Stimulated activated CD4-positive, alpha-beta T cell treated with anti-CD3 and anti-CD28 coated beads, Interleukin-4, amount 100 ng/mL, for 48 hours (primary cell): ENCODE measurements at regions not wholly inside any gene's neighbourhood (a gene's known extent, or its start where the extent isn't known, plus 50 kb on each side); places are given as distances from the start of the nearest gene placed in this dataset.

Source experiments
- DNase-seq, 2 donors: peaks; one replicate each; pipeline ENCODE4 v3.0.0-alpha.2; 2020; ENCODE audit warnings: low read depth in 2 of 2

DNA sequence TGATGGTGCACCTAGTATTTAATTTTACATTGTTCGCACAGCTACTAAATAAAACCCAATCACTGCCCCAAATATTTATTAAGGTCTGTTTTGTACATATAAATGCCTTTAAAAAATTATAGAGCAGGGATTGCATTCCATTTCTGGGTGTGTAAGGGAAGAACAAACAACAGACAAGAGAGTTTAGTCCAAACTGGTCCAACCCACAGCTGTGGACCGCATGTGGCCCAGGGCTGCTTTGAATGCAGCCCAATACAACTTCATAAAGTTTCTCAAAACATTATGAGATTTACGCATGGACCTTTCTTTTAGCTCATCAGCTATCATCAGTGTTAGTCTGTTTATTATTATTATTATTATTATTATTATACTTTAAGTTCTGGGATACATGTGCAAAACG, 114.8 kb upstream of the LRATD1 start:
- no peak for DNase-seq

DNA sequence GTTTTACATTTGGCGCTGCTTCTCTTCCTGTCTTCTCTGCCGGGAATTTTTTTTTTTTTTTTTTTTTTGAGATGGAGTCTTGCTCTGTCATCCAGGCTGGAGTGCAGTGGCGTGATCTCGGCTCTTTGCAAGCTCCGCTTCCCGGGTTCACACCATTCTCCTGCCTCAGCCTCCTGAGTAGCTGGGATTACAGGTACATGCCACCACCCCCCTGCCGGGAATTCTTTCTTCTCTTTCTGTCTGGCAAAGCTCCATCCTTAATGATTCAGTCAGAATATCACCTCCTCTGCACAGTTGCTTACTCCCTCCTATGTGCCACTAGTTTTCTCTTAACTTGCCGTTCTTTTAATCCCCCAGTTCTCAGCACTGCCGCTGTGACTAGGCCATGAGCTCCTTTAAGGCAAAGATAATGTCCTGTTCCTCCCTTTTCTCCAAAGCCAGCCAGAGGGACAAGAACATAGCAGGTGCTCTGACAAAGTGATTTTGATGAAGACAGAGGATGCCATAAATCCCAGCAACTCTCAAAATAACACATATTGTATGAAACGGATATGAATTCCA, 112.1 kb upstream of the LRATD1 start:
- DNase-seq, result no peak

DNA sequence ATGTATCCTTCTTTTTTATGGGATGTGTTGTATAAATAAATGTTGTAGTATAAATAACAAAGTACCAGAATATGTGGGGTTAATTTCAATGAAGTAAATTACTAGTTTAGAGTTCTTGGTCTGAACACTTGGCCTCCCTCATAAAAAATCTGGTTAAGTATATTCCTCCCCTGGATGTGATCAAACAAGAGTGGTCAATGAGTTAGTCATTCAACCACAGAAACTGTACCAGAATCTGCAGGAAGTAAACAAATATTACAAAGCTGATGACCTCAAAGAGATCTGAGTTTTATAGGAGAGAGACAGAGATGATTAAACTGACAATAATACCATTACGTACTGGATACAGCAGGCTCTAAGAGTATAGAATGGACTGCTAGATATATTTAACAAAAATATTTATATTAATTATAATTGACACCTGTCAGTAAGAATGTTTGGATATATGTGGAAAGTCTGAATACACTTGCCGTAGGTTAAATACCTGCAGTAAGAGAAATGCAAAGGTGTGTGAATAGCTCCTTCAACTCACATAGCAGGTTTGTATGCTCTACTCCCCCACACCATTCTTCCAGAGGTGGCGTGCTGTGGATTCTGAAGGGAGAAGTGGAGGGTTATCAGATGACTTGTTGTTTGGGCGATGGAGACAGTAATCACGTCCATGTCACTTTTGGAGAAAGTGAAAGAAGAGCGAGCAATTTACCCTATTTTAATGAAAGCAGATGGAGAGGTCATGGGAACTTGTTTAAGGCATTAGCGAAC, 108.3 kb upstream of the LRATD1 start:
- DNase-seq, result no peak

DNA sequence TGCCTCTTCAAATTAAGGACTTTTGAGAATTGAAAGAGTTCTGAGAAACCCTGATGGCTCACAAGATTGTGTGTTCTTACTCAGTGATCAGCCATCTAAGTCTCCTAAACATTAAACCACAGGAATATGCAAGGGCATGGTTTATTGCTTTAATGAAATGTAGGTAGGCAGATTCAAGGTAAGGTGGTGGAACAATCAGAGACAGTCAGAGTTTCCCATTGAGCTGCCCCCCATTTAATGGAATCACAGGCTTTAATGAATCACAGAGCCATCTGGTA, 107.8 kb upstream of the LRATD1 start:
- no peak for DNase-seq

DNA sequence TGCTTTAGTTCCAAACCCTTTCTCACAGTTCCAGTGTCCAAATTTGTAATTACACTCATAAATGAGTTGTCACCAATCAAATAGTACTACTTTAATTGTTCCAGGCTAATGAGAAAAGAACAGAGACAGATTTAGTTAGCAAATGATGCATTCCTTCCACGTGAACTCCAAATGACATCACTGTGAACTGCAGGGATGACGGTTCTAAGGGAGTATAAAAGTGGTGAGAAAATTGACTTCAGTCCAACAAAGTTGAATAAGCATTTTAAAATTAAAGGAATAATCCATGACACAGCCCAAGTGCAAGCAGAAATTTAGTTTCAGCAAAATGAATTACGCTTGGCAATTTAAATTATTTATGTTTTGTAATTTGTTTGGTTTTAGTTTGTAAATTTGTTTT, 102.0 kb upstream of the LRATD1 start:
- DNase-seq, result no peak

DNA sequence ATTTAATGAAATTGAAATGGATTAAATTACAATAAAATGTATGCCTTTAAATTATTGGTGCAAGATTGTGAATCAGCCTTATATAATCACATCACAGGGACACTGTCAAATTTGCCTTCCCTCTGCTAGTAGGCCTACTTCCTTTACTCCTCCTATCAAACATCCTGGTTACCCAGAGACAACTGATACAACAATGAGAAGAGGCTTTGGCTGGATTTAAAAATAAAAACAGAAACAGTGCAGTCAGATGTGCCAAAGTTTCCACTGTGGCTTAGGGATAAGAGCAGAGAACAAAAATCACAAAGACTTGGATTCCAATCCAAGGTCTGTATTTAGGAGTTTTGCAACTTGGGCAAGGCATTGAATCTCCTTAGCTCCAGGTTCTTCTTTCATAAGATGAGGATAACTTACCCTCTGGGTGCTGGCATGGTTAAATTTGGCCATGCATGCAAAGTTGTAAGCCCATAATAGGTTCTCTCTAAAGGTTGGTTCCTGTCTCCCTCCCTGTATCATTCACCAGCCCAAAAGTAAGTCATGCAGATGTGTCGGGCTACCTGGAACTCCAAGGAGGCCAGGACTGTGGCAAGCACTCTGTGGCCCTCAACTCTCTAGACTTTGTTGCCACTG, 99.3 kb upstream of the LRATD1 start:
- DNase-seq, result no peak

DNA sequence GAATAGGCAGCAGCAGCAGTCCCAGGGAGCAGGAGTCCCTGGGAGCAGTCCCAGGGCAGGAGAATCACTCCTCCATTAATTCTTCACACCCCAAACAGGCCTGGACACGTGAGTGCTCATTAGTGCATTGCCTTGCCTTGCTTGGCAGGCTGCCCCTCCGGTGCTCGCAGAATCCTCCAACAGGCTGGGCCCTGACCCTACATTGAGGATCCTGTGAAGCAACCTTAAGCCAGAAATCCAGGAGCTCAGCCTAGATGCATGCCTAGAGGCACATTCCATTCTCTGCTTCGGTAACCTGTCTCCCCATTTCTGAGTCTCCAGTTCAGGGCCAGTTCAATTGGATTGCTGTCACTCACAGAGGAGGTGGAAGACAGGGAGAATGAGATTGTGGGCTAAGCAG, 97.4 kb upstream of the LRATD1 start:
- DNase-seq, result no peak

DNA sequence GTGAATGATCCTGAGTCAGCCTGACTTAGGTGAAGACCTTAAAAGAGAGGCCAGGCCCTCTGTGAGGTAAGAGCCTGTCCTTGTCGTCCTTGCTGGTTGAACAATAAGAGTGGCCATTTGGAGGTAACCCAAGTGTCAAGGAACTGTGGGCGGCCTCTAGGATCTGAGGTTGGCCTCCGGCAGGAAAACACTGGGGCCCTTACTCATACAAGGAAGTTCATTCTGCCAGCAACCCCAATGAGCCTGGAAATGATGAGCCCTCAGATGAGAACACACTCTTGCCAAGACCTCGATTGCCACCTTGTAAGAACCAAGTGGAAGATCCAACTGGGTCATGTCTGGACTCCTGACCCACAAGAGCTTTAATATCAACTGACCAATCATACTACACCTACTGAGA, 95.5 kb upstream of the LRATD1 start:
- no peak for DNase-seq

DNA sequence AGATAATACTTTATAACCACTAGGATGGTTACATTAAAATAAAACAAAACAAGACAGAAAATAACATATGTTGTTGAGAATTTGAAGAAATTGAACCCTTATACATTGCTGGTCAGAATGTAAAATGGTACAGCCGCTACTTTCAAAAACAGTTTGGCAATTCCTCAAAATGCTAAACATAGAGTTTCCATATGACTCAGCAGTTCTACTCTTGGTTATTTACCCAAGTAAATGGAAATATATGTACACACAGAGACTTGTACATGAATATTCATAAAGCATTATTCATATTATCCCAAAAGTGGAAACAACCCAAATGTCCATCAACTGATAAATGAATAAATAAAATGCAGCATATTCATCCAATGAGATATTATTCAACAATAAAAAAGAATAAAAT, 92.5 kb upstream of the LRATD1 start:
- DNase-seq, result no peak

DNA sequence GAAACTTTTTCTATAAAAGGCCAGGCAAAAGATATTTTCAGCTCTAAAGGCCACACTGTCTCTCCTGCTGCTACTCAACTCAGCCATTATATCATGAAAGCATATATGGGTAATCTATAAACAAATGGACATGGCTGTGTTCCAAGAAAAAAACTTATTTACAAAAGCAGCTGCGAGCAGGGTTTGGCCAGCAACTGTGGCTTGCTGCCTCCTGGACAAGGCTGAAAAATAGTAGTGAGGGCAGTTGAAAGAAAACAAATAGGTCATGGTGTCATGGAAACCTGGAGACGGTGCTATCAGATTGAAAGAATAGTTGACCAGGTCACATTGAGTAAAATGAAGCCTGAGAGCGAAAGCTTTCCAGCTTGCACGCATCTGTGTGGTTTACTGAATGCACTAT, 89.2 kb upstream of the LRATD1 start:
- no peak for DNase-seq

DNA sequence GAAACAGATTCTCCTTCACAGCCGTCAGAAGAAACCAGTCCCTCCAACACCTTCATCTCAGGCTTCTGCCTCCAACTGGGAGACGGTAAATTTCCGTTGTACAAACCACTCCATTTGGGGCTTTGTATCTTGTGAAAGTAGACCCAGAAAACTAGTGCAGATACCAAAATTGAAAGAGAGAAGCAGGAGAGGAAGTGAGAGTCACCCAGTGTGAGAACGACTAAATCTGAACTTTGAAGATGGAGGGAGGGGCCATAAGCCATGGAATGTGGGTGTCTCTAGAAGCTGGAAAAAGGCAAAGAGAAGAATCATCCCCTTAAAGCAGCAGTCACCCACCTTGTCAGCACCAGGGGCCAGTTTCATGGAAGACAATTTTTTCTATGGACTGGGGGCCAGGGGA, 88.3 kb upstream of the LRATD1 start:
- DNase-seq, result no peak

DNA sequence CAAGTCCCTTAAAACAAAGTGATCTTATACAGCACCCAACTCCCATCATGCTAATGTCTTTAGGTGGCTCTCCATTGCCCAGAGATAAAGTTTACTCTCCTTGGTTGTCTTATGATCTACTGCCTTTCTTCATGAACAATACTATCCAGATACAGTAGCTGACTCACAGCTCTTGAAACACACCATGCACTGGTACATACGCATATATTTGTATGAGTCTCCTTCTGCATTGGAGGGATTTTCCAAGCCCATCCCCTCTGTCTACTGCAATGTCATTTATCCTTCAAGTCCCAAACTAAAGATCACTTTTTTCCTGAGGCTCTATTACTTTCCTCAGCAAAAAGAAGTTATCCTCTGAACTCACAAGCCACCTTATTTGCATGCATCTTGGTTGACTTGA, 84.7 kb upstream of the LRATD1 start:
- no peak for DNase-seq

DNA sequence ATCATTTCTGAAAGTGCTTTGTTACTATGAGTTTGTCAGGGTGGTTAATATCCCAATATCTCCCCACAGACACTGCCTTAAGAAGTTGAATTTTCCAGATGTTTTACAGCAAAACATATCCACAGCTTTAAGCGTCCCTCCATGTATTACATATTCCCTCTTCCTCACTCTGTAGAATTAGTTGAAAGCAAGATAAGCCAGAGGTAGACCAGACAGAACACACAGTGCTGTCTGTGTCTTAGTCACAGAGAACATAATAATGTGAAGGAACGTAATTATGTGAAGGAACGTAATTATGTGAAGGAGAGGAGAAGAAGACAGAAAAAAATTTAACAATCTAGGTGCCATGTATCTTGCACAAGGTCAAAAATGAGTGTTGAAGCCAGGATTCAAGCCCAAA, 81.9 kb upstream of the LRATD1 start:
- no peak for DNase-seq

DNA sequence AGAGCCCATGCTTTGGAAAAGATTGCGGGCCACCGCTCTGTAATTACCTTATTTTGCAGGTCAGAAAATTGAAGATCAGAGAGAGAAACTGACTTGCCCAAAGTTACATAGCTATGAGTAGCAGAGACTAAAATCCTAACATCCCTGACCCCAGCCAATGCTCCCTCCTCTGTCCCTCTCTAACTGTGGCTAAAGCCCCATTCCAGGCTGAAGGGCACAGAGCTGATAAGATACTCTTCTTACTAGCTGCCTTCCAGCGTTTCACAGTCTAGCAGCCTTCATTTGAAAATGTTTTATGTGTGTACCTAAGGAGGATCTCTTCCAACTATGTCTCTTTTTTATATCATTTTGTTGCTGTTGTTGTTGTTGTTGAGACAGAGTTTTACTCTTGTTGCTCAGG, 81.4 kb upstream of the LRATD1 start:
- DNase-seq, result no peak

DNA sequence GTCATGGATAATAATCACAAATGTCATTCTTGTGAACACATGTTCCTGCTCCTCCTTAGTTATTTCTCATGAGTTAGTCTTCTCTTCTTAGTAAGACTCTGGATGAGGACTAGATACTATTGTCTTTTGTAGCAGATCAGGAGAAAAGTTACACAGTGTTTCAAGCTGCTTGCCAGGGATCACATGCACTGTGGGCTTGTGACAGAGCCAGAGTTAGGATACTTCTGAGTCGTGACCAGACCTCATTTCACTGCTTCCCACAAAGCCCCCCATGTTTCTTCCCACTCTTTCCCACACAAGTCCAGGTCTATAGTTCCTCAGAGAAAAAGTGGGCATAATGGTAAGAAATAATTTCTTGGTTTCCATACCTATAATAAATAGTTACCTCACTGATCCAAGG, 80.2 kb upstream of the LRATD1 start:
- DNase-seq, result no peak

DNA sequence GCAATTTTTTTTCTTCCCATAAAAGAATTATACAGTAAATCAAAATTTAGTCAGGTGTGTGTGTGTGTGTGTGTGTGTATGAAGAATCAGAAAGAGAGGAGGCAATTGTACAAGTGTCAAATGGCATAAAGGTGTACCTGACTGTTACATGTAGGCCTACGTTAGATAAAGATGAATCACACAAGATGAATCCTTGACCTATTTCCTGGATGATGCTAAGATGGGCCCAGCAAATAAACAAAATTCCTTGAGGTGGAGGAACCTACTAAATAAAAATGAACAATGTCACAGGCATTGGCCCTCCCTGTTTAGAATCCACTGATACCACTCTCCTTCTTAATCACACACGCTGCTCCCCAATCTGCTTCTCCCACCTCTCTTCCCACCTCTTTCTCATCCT, 79.7 kb upstream of the LRATD1 start:
- no peak for DNase-seq

DNA sequence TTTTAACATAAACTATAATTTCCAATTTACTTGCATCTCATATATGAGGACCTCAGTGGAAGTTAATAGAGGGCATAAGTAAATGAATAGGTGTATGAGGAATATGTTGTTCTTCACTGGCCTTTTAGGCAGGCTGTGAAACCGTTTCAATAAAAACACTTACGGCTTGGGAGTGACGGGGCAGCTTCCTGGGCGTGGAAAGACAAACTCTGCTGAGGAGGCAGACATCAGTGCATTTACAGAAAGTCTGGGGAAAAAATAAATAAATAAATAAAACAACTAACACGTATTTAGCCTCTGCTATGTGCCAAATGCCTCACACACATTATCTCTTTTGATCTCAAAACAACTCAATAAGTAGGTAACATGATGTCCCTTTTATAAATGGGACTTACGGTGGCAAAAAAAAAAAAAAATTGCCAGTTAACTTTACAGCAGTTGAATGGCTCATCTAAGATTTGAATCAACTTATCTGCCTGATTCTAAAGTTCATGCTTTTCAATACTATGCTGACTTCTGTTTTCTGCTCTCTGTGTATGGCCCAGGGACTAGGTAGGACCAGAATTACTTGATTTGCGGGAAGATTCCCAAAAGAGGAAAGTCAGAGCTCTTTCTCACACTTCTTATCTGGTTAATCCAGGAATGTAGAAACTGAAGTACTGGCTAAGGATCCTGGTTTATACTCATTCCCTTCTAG, 77.5 kb upstream of the LRATD1 start:
- no peak for DNase-seq

DNA sequence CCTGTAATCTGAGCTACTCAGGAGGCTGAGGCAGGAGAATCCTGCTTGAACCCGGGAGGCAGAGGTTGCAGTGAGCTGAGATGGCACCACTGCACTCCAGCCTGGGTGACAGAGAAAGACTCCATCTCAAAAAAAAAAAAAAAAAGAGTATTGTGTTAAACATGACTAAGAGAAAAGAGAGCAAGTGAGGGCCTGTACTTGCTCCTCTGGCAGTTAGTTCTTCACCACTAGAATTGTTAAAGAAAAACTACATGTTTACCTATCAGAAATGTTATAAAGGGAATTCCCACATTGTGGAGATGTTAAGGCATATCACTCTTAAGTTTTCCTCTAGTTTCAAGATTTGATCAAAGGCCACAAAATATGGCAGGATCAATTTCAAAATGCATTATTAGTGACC, 75.4 kb upstream of the LRATD1 start:
- DNase-seq, result no peak

DNA sequence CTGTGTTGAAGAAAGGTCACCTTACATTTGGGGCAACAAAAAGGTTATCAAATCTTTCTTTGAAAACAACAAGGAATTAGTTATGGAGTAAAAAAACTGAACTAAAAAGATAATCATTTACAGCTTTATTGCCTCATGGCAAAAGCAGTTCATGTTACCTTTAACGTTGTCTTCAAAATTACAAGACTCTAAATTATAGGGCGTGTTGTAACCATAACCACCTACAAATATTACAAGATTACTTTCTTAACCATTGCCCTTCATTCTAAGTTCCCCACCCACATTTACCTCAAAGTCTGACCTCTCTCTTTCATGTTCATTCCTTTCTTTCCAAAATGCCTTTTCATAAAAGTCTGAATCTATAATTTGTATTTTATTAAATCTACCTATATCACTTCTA, 74.6 kb upstream of the LRATD1 start:
- no peak for DNase-seq

DNA sequence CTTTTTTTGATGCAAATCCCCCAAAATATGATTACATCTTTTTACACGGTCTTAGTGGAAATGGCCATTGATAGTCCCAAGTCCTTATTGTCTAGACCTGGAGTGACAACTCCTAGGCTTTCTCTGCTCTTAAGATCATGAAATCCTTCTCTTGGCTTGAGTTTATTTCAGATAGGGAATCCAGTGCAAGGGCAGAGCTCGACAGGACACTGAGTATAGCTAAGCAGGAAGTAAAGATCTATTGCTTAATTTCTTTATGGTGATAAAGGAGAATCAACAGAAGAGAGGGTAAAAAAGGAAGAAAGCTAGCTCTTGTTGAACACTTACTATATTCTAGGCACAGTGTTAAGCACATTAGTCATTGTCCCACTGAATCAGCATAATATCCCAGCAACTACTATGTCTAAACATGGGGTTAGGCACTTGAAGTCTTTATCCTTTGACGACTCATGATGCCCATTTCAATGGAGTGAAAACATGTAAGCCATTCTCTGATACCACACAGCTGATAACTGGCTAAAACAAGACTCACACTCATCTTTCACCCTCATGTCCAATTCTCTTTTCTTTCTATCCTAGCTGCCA, 74.1 kb upstream of the LRATD1 start:
- no peak for DNase-seq

DNA sequence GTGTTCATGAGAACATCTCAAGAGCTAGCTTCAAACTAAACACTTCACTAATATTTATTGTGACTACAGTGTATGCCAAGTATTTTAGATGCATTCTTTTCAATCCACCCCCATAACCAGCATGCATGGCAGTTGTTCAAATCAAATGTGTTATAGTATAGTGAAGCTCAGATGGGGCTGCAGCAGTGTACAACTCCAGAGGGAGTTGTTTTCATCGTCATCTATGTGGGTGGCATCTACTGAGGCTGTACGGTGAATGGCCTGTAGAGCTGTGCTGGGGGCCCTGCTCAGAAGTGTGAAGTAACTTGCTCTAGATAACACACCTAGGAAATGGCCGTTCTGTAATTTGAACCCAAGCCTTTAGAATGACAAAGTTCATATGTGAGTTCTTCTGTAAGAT, 71.8 kb upstream of the LRATD1 start:
- no peak for DNase-seq

DNA sequence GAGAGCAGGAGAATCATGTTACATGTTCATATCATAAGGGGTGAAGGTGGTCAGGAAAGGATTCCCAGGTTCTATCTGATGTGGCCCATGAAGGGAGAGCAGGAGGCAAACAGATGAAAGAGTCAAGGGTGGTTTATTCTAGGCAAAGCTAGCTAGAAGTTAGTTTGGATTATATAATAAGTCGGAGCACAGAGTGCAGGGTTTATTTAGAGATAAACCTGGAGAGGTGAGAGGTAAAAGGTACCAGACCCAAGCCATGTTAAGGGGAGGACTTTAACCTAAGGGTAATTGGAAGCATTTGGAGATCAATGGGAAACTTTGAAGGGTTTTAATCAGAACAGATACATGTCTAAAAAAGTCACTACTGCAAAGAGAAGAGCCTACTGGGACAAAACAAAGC, 69.2 kb upstream of the LRATD1 start:
- no peak for DNase-seq

DNA sequence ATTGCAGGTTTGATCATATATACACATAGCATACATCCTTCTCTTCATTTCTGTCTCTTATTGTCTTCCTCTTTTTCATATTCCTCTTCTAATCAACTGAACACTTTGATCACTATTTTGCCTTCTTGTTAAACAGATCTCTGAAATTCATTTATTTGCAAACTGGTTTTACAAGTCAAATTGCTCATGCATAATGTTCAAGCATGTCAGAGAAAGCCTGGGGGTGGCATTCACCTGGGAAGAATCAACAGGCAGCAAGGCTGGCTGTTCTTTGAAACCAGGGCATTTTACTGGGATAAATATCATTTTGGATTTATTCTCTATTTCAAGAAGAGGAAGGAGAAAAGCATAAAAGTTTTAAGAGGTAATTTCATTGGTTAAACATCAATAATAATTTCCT, 66.9 kb upstream of the LRATD1 start:
- DNase-seq, result no peak
